Hepatocyte (in vitro differentiated cells): ENCODE measurements at regions not wholly inside any gene's neighbourhood (a gene's known extent, or its start where the extent isn't known, plus 50 kb on each side); places are given as distances from the start of the nearest gene placed in this dataset.

Source experiments
- CTCF ChIP-seq: fragments of 200-600 bp; sonication (generic); IDR thresholded peaks from 2 replicates; pipeline ENCODE4 v1.5.1; 2016; ENCODE audit warnings: antibody characterized with exemption, mild to moderate bottlenecking; ENCODE audit not compliant: poor library complexity
- EZH2 ChIP-seq: fragments of 200-600 bp; sonication (generic); IDR thresholded peaks from 2 replicates; pipeline ENCODE4 v1.6.1; 2016; ENCODE audit warnings: antibody characterized with exemption, mild to moderate bottlenecking, borderline replicate concordance
- EZH2phosphoT487 ChIP-seq: fragments of 200-600 bp; sonication (generic); IDR thresholded peaks from one replicate; pipeline ENCODE4 v1.6.1; 2018; ENCODE audit warnings: antibody characterized with exemption, mild to moderate bottlenecking, low read depth, moderate library complexity; ENCODE audit not compliant: unreplicated experiment, severe bottlenecking

GRCh38 chr11:135019899-135020298 is 607.9 kb upstream of the B3GAT1 start:
- no peak for TF ChIP-seq CTCF
- no peak for TF ChIP-seq EZH2
- TF ChIP-seq EZH2phosphoT487 = no peak
